PC-9 (cell line): ENCODE measurements at regions not wholly inside any gene's neighbourhood (a gene's known extent, or its start where the extent isn't known, plus 50 kb on each side); places are given as distances from the start of the nearest gene placed in this dataset.
A peak's percentile ranks its signal among the peaks of the same experiment; 100 is the strongest.

ENCODE experiments used
- BruUV-seq: library from RNA; stranded (reverse); fragments of 400-500 nt; replicated peaks from 2 replicates; lab custom pipeline; 2021; lab: Mats Ljungman, UMichigan
- CTCF ChIA-PET: fragments of 300-600 bp; sonication (Branson Sonifier 250); formaldehyde crosslinking; loops from one replicate; lab custom pipeline; 2022; ENCODE audit warnings: antibody characterized with exemption; lab: Charles Lee
- POLR2A ChIA-PET: fragments of 300-600 bp; sonication (Branson Sonifier 250); formaldehyde crosslinking; loops from one replicate; lab custom pipeline; 2022; ENCODE audit warnings: antibody characterized with exemption; ENCODE audit not compliant: unreplicated experiment; lab: Charles Lee
- DNase-seq, 2 experiments: peaks; one replicate each; pipeline versions ENCODE4 v3.0.0 to v3.0.0-alpha.2; 2015 to 2022; ENCODE audit warnings: mixed read lengths in 1 of 2
- H2AFZ ChIP-seq: fragments of 200-600 bp; sonication (generic); 2 replicates; pipeline ENCODE4 v1.8.1; 2017; ENCODE audit warnings: antibody characterized with exemption
- H3F3A ChIP-seq: fragments of 200-600 bp; sonication (generic); 2 replicates; pipeline ENCODE4 v1.8.1; 2017; ENCODE audit warnings: antibody characterized with exemption, mild to moderate bottlenecking, low read depth; ENCODE audit not compliant: insufficient read depth
- H3K27ac ChIP-seq: fragments of 200-600 bp; sonication (generic); 2 replicates; pipeline ENCODE4 v1.6.1; 2016; ENCODE audit warnings: mixed run types
- H3K27me3 ChIP-seq: fragments of 200-600 bp; sonication (generic); 2 replicates; pipeline ENCODE4 v1.6.1; 2016; ENCODE audit warnings: low read depth, mixed run types; ENCODE audit not compliant: insufficient read depth
- H3K36me3 ChIP-seq: fragments of 200-600 bp; sonication (generic); 2 replicates; pipeline ENCODE4 v1.6.1; 2016; ENCODE audit warnings: low read depth, mixed run types
- H3K4me1 ChIP-seq: fragments of 200-600 bp; sonication (generic); replicated peaks from 2 replicates; pipeline ENCODE4 v1.6.1; 2016; ENCODE audit warnings: mixed run types; ENCODE audit not compliant: insufficient read depth
- H3K4me2 ChIP-seq: fragments of 200-600 bp; sonication (generic); 2 replicates; pipeline ENCODE4 v1.6.1; 2017; ENCODE audit warnings: mixed run types
- H3K4me3 ChIP-seq: fragments of 200-600 bp; sonication (generic); 2 replicates; pipeline ENCODE4 v1.6.1; 2016; ENCODE audit warnings: mixed run types
- H3K79me2 ChIP-seq: fragments of 200-600 bp; sonication (generic); 2 replicates; pipeline ENCODE4 v1.6.1; 2017; ENCODE audit warnings: low read depth, mixed run types
- H3K9me2 ChIP-seq: fragments of 200-600 bp; sonication (generic); 2 replicates; pipeline ENCODE4 v1.8.1; 2017; ENCODE audit warnings: mild to moderate bottlenecking; ENCODE audit not compliant: insufficient read depth
- H3K9me3 ChIP-seq: fragments of 200-600 bp; sonication (generic); 2 replicates; pipeline ENCODE4 v1.8.1; 2016; ENCODE audit warnings: low read depth; ENCODE audit not compliant: insufficient read depth
- H4K20me1 ChIP-seq: fragments of 200-600 bp; sonication (generic); 2 replicates; pipeline ENCODE4 v1.8.1; 2017; ENCODE audit not compliant: insufficient read depth
- EZH2 ChIP-seq: fragments of 200-600 bp; sonication (generic); IDR thresholded peaks from 2 replicates; pipeline ENCODE4 v1.8.0; 2017; ENCODE audit warnings: antibody characterized with exemption, low read depth
- intact Hi-C: fragments of 100-400 bp; cut with micrococcal nuclease; formaldehyde crosslinking; loops from one replicate; pipeline ENCODE4 v1.10.0; 2022; ENCODE audit not compliant: unreplicated experiment
- TF ChIP-seq, protein P1 (sequence below): fragments of 200-600 bp; sonication (generic); conservative IDR thresholded peaks from 2 replicates; pipeline ENCODE4 v1.6.1; 2017; ENCODE audit warnings: mixed run types, antibody characterized with exemption, mild to moderate bottlenecking, moderate library complexity

- no peak for DNase-seq
- no peak overlapping the region for H3K4me3 ChIP-seq
- POLR2A ChIA-PET: no interaction called here
These were observed 295.9 kb downstream of the AGTPBP1 start for GRCh38 chr9:85445887-85446286.

GRCh38 chr9:85444243-85444642 lies 297.5 kb downstream of the AGTPBP1 start:
- Histone ChIP-seq H3K27me3 (peaks cover 57% of the 10 kb centered on the region), H3K4me3 (no peak overlapping the region), H3K9me3 (no peaks in the 10 kb centered on the region), H2AFZ (no peak overlapping the region), H3K27ac (no peak overlapping the region), H3K4me1 (no peaks in the 10 kb centered on the region), H3K4me2 (no peak overlapping the region), H4K20me1 (no peaks in the 10 kb centered on the region), H3K9me2 (no peaks in the 10 kb centered on the region; the same call in 1 of the 2 replicates), H3K79me2 (no peaks in the 10 kb centered on the region), H3K36me3 (no peaks in the 10 kb centered on the region), H3F3A (no peaks in the 10 kb centered on the region)
- ChIA-PET CTCF (no interaction called here), POLR2A (no interaction called here)
- no peak for TF ChIP-seq EZH2
- TF ChIP-seq, protein P1, sequence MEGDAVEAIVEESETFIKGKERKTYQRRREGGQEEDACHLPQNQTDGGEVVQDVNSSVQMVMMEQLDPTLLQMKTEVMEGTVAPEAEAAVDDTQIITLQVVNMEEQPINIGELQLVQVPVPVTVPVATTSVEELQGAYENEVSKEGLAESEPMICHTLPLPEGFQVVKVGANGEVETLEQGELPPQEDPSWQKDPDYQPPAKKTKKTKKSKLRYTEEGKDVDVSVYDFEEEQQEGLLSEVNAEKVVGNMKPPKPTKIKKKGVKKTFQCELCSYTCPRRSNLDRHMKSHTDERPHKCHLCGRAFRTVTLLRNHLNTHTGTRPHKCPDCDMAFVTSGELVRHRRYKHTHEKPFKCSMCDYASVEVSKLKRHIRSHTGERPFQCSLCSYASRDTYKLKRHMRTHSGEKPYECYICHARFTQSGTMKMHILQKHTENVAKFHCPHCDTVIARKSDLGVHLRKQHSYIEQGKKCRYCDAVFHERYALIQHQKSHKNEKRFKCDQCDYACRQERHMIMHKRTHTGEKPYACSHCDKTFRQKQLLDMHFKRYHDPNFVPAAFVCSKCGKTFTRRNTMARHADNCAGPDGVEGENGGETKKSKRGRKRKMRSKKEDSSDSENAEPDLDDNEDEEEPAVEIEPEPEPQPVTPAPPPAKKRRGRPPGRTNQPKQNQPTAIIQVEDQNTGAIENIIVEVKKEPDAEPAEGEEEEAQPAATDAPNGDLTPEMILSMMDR: no peak
- intact Hi-C loops: no loop called here
- no TSS peak for BruUV-seq
- no peak for DNase-seq

More at GRCh38 chr9:85445887-85446286, 295.9 kb downstream of the AGTPBP1 start:
- no peak for TF ChIP-seq EZH2
- TF ChIP-seq, protein P1: no peak
- CTCF ChIA-PET: no interaction called here
- Histone ChIP-seq H3F3A (no peaks in the 10 kb centered on the region), H3K27me3 (peaks cover 46% of the 10 kb centered on the region), H3K27ac (no peak overlapping the region), H3K4me2 (no peak overlapping the region), H3K4me1 (no peaks in the 10 kb centered on the region), H3K79me2 (no peaks in the 10 kb centered on the region), H2AFZ (no peak overlapping the region), H4K20me1 (no peaks in the 10 kb centered on the region), H3K36me3 (no peaks in the 10 kb centered on the region), H3K9me2 (no peaks in the 10 kb centered on the region; the same call in 1 of the 2 replicates), H3K9me3 (no peaks in the 10 kb centered on the region)
- intact Hi-C loops: no loop called here
- no TSS peak for BruUV-seq

GRCh38 chr9:85443190-85443598 lies 298.6 kb downstream of the AGTPBP1 start:
- Histone ChIP-seq H3K4me1 (no peaks in the 10 kb centered on the region), H2AFZ (peak overlapping the region; percentile 2; the same call in 1 of the 2 replicates), H4K20me1 (no peaks in the 10 kb centered on the region), H3K9me2 (no peaks in the 10 kb centered on the region; the same call in 1 of the 2 replicates), H3K79me2 (no peaks in the 10 kb centered on the region), H3K4me2 (no peak overlapping the region), H3F3A (no peaks in the 10 kb centered on the region), H3K36me3 (no peaks in the 10 kb centered on the region), H3K27ac (no peak overlapping the region), H3K4me3 (no peak overlapping the region), H3K27me3 (peaks cover 61% of the 10 kb centered on the region), H3K9me3 (no peaks in the 10 kb centered on the region)
- TF ChIP-seq, protein P1: no peak
- TF ChIP-seq EZH2: no peak
- ChIA-PET POLR2A (no interaction called here), CTCF (no interaction called here)
- intact Hi-C loops: no loop called here
- no TSS peak for BruUV-seq
- no peak for DNase-seq
